ENCODE measurements at regions not wholly inside any gene's neighbourhood (a gene's known extent, or its start where the extent isn't known, plus 50 kb on each side); places are given as distances from the start of the nearest gene placed in this dataset.

- no peak overlapping the region for H3K9ac ChIP-seq (replicated peaks; ENCODE audit: extremely low read depth, insufficient read depth, low read length)
- TF ChIP-seq MYC (IDR thresholded peaks at IDR 0.05; ENCODE audit: low read depth, low read length), result no peak
- TF ChIP-seq, protein P1, sequence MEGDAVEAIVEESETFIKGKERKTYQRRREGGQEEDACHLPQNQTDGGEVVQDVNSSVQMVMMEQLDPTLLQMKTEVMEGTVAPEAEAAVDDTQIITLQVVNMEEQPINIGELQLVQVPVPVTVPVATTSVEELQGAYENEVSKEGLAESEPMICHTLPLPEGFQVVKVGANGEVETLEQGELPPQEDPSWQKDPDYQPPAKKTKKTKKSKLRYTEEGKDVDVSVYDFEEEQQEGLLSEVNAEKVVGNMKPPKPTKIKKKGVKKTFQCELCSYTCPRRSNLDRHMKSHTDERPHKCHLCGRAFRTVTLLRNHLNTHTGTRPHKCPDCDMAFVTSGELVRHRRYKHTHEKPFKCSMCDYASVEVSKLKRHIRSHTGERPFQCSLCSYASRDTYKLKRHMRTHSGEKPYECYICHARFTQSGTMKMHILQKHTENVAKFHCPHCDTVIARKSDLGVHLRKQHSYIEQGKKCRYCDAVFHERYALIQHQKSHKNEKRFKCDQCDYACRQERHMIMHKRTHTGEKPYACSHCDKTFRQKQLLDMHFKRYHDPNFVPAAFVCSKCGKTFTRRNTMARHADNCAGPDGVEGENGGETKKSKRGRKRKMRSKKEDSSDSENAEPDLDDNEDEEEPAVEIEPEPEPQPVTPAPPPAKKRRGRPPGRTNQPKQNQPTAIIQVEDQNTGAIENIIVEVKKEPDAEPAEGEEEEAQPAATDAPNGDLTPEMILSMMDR (IDR thresholded peaks at IDR 0.05; ENCODE audit: extremely low read depth in 1 of 2, insufficient read depth in 1 of 2, low read depth in 1 of 2, low read length in 2 of 2), result no peak
- no peak for TF ChIP-seq JUN (IDR thresholded peaks at IDR 0.05; ENCODE audit: borderline replicate concordance, insufficient read depth, insufficient read length, low read depth)
- TF ChIP-seq GATA2 (IDR thresholded peaks at IDR 0.05; ENCODE audit: insufficient read depth, insufficient read length, low read depth, low read length), result no peak
- TF ChIP-seq MAX (IDR thresholded peaks at IDR 0.05; ENCODE audit: insufficient read depth, insufficient read length), result no peak
- TF ChIP-seq FOS (IDR thresholded peaks at IDR 0.05; ENCODE audit: borderline replicate concordance, insufficient read depth, low read length), result no peak
- no peak for TF ChIP-seq EZH2 (IDR thresholded peaks at IDR 0.05; ENCODE audit: borderline replicate concordance, low read depth, low read length, severe bottlenecking)
- TF ChIP-seq POLR2AphosphoS5 (IDR thresholded peaks at IDR 0.05; ENCODE audit: insufficient read depth, low read depth, low read length), result no peak
- TF ChIP-seq POLR2A (IDR thresholded peaks at IDR 0.05; ENCODE audit: low read depth, low read length), result no peak
- no peak overlapping the region for H3K4me2 ChIP-seq (ENCODE audit: insufficient read depth, low read length)
- no peaks in the 10 kb centered on the region for H3K79me2 ChIP-seq (ENCODE audit: control insufficient read depth, insufficient read depth, low read length)
- no peaks in the 10 kb centered on the region for H3K9me3 ChIP-seq (replicated peaks; ENCODE audit: control insufficient read depth, insufficient read depth, low read length)
- no peak overlapping the region for H3K27ac ChIP-seq (ENCODE audit: insufficient read depth, low read depth, low read length)
- intact Hi-C loops (cut with micrococcal nuclease) (no loop called here), dilution Hi-C loops (cut with MboI; ENCODE audit: extremely low pct_ligation_motif_present, low sequenced_read_pairs) (no loop called here)
- FAIRE-seq, result no peak
- H3K9me1 ChIP-seq (replicated peaks; ENCODE audit: control insufficient read depth, extremely low read depth, insufficient read depth, low read length), result no peaks in the 10 kb centered on the region
- ChIA-PET POLR2A (no interaction called here), CTCF (interaction anchor here (1.0 to 4.8 kb wide), 3 partner anchors 50 to 857 kb away, joined by 3 to 79 read pairs (median 8); no protein-coding TSS in a partner anchor)
- H3K36me3 ChIP-seq (ENCODE audit: control insufficient read depth in 2 of 2, extremely low read depth in 1 of 2, insufficient read depth in 2 of 2, low read length in 2 of 2), result no peaks in the 10 kb centered on the region
- no peak for DNase-seq (ENCODE audit: low read depth, low spot score)
- no TSS peak for BruUV-seq (replicated peaks)
- H2AFZ ChIP-seq (ENCODE audit: low read depth, low read length), result no peak overlapping the region
- no peaks in the 10 kb centered on the region for H3K4me1 ChIP-seq (ENCODE audit: control insufficient read depth, extremely low read depth, insufficient read depth, low read length)
- H4K20me1 ChIP-seq (replicated peaks; ENCODE audit: control insufficient read depth, extremely low read depth, insufficient read depth, low read length), result no peaks in the 10 kb centered on the region
- H3K4me3 ChIP-seq (replicated peaks in 1 of 3; ENCODE audit: insufficient read depth in 1 of 3, low read depth in 1 of 3, low read length in 3 of 3), result no peak overlapping the region
- H3K27me3 ChIP-seq (ENCODE audit: control insufficient read depth in 2 of 2, insufficient read depth in 2 of 2, low read length in 2 of 2), result peaks cover 13 to 38% of the 10 kb centered on the region in 2 experiments
Observed at GRCh38 chr4:138677748-138678147, 337.8 kb upstream of the NOCT start.
